HEK293 (cell line): ENCODE measurements at regions not wholly inside any gene's neighbourhood (a gene's known extent, or its start where the extent isn't known, plus 50 kb on each side); places are given as distances from the start of the nearest gene placed in this dataset.
A peak's percentile ranks its signal among the peaks of the same experiment; 100 is the strongest.

Source experiments
- CTCF ChIA-PET: fragments of 350-600 bp; formaldehyde crosslinking; extraction: SDS; loops from one replicate; lab custom pipeline; 2021; ENCODE audit warnings: antibody characterized with exemption; lab: Yijun Ruan, JAX
- POLR2A ChIA-PET: fragments of 300-600 bp; formaldehyde crosslinking; extraction: SDS; loops from one replicate; lab custom pipeline; 2020; ENCODE audit warnings: antibody characterized with exemption, inconsistent platforms; lab: Yijun Ruan, JAX
- H3K27ac ChIP-seq: fragments of 200-500 bp; sonication (Bioruptor generic); 2 replicates; pipeline ENCODE4 v1.5.1; 2014; ENCODE audit warnings: low read depth, low read length, control low read depth, inconsistent platforms; ENCODE audit errors: extremely low read depth
- H3K36me3 ChIP-seq, 2 experiments: fragments of 200-500 bp in 1 of 2; sonication (Bioruptor generic) in 1 of 2; 1 replicate in 1 of 2; 2 replicates in 1 of 2; pipeline ENCODE4 v1.5.1; 2014 to 2017; ENCODE audit warnings: inconsistent platforms in 2 of 2, low read length in 2 of 2; ENCODE audit not compliant: control insufficient read depth in 2 of 2, insufficient read depth in 1 of 2
- H3K4me1 ChIP-seq: fragments of 200-500 bp; sonication (Bioruptor generic); 2 replicates; pipeline ENCODE4 v1.5.1; 2014; ENCODE audit warnings: mild to moderate bottlenecking, low read length, inconsistent platforms; ENCODE audit not compliant: control insufficient read depth, insufficient read depth
- H3K4me3 ChIP-seq: 2 replicates; pipeline ENCODE4 v1.5.1; 2011; ENCODE audit warnings: low read depth, mild to moderate bottlenecking, control low read depth, low read length, moderate library complexity
- H3K9me3 ChIP-seq: fragments of 200-500 bp; sonication (Bioruptor generic); 2 replicates; pipeline ENCODE4 v1.5.1; 2014; ENCODE audit warnings: low read depth, low read length, inconsistent platforms; ENCODE audit not compliant: control insufficient read depth, insufficient read depth
- BCL11B ChIP-seq: fragments of 450-650 bp; formaldehyde crosslinking; IDR thresholded peaks from 2 replicates; pipeline ENCODE4 v1.5.1; 2016; ENCODE audit warnings: low read depth, missing biosample characterization, missing genetic modification characterization
- EGR2 ChIP-seq: fragments of 450-650 bp; formaldehyde crosslinking; IDR thresholded peaks from 2 replicates; pipeline ENCODE4 v1.5.1; 2016; ENCODE audit warnings: low read depth, missing biosample characterization, missing genetic modification characterization
- GLIS1 ChIP-seq: fragments of 450-650 bp; formaldehyde crosslinking; IDR thresholded peaks from 2 replicates; pipeline ENCODE4 v1.5.1; 2016; ENCODE audit warnings: missing biosample characterization, missing genetic modification characterization
- GLIS2 ChIP-seq: fragments of 450-650 bp; formaldehyde crosslinking; IDR thresholded peaks from 2 replicates; pipeline ENCODE4 v1.5.1; 2016; ENCODE audit warnings: missing biosample characterization, missing genetic modification characterization
- KLF1 ChIP-seq: fragments of 450-650 bp; formaldehyde crosslinking; IDR thresholded peaks from 2 replicates; pipeline ENCODE4 v1.5.1; 2016; ENCODE audit warnings: missing biosample characterization, missing genetic modification characterization
- KLF7 ChIP-seq: fragments of 450-650 bp; formaldehyde crosslinking; IDR thresholded peaks from 2 replicates; pipeline ENCODE4 v1.5.1; 2016; ENCODE audit warnings: missing biosample characterization, missing genetic modification characterization, borderline replicate concordance
- KLF9 ChIP-seq: fragments of 450-650 bp; formaldehyde crosslinking; IDR thresholded peaks from 2 replicates; pipeline ENCODE4 v1.5.1; 2016; ENCODE audit warnings: missing biosample characterization, missing genetic modification characterization, low read depth
- MYNN ChIP-seq: fragments of 450-650 bp; formaldehyde crosslinking; IDR thresholded peaks from 2 replicates; pipeline ENCODE4 v1.5.1; 2016; ENCODE audit warnings: missing biosample characterization, missing genetic modification characterization, borderline replicate concordance
- YY1 ChIP-seq: fragments of 450-650 bp; formaldehyde crosslinking; IDR thresholded peaks from 2 replicates; pipeline ENCODE4 v1.5.1; 2018; ENCODE audit warnings: missing biosample characterization, missing genetic modification characterization
- ZBTB1 ChIP-seq: fragments of 450-650 bp; formaldehyde crosslinking; IDR thresholded peaks from 2 replicates; pipeline ENCODE4 v1.5.1; 2016; ENCODE audit warnings: missing biosample characterization, missing genetic modification characterization
- ZBTB7A ChIP-seq: fragments of 450-650 bp; formaldehyde crosslinking; IDR thresholded peaks from 2 replicates; pipeline ENCODE4 v1.5.1; 2016; ENCODE audit warnings: low read depth, missing biosample characterization, missing genetic modification characterization
- ZFHX2 ChIP-seq: fragments of 450-650 bp; formaldehyde crosslinking; conservative IDR thresholded peaks from 2 replicates; pipeline ENCODE4 v1.5.1; 2016; ENCODE audit warnings: missing biosample characterization, missing genetic modification characterization
- ZIC2 ChIP-seq: fragments of 450-650 bp; formaldehyde crosslinking; IDR thresholded peaks from 2 replicates; pipeline ENCODE4 v1.5.1; 2016; ENCODE audit warnings: missing biosample characterization, missing genetic modification characterization
- ZNF132 ChIP-seq: fragments of 450-650 bp; formaldehyde crosslinking; IDR thresholded peaks from 2 replicates; pipeline ENCODE4 v1.5.1; 2017; ENCODE audit warnings: missing biosample characterization, missing genetic modification characterization, borderline replicate concordance
- ZNF175 ChIP-seq: fragments of 450-650 bp; formaldehyde crosslinking; IDR thresholded peaks from 2 replicates; pipeline ENCODE4 v1.5.1; 2016; ENCODE audit warnings: missing biosample characterization, missing genetic modification characterization
- ZNF19 ChIP-seq: fragments of 450-650 bp; formaldehyde crosslinking; IDR thresholded peaks from 2 replicates; pipeline ENCODE4; 2016; ENCODE audit warnings: missing biosample characterization, missing genetic modification characterization, low read depth
- ZNF23 ChIP-seq: fragments of 450-650 bp; formaldehyde crosslinking; IDR thresholded peaks from 2 replicates; pipeline ENCODE4 v1.5.1; 2016; ENCODE audit warnings: missing biosample characterization, missing genetic modification characterization, borderline replicate concordance
- ZNF239 ChIP-seq: fragments of 450-650 bp; formaldehyde crosslinking; IDR thresholded peaks from 2 replicates; pipeline ENCODE4 v1.5.1; 2016; ENCODE audit warnings: missing biosample characterization, missing genetic modification characterization
- ZNF366 ChIP-seq: fragments of 450-650 bp; formaldehyde crosslinking; conservative IDR thresholded peaks from 2 replicates; pipeline ENCODE4 v1.5.1; 2016; ENCODE audit warnings: missing biosample characterization, missing genetic modification characterization
- ZNF501 ChIP-seq: fragments of 450-650 bp; formaldehyde crosslinking; IDR thresholded peaks from 2 replicates; pipeline ENCODE4 v1.5.1; 2016; ENCODE audit warnings: missing biosample characterization, missing genetic modification characterization
- ZNF600 ChIP-seq: fragments of 450-650 bp; formaldehyde crosslinking; IDR thresholded peaks from 2 replicates; pipeline ENCODE4 v1.5.1; 2016; ENCODE audit warnings: missing biosample characterization, missing genetic modification characterization
- ZNF610 ChIP-seq: fragments of 450-650 bp; formaldehyde crosslinking; IDR thresholded peaks from 2 replicates; pipeline ENCODE4 v1.5.1; 2016; ENCODE audit warnings: missing biosample characterization, missing genetic modification characterization, borderline replicate concordance
- ZNF629 ChIP-seq: fragments of 450-650 bp; formaldehyde crosslinking; IDR thresholded peaks from 2 replicates; pipeline ENCODE4 v1.5.1; 2017; ENCODE audit warnings: missing biosample characterization, missing genetic modification characterization
- ZNF664 ChIP-seq: fragments of 450-650 bp; formaldehyde crosslinking; IDR thresholded peaks from 2 replicates; pipeline ENCODE4 v1.5.1; 2016; ENCODE audit warnings: missing biosample characterization, missing genetic modification characterization
- ZSCAN23 ChIP-seq: fragments of 450-650 bp; formaldehyde crosslinking; IDR thresholded peaks from 2 replicates; pipeline ENCODE4 v1.5.1; 2016; ENCODE audit warnings: missing biosample characterization, missing genetic modification characterization
- TF ChIP-seq, protein P1 (sequence below): fragments of 450-650 bp; formaldehyde crosslinking; IDR thresholded peaks from 2 replicates; pipeline ENCODE4 v1.5.1; 2016; ENCODE audit warnings: missing biosample characterization, missing genetic modification characterization
- TF ChIP-seq, protein P2 (sequence below): fragments of 450-650 bp; formaldehyde crosslinking; IDR thresholded peaks from 2 replicates; pipeline ENCODE4 v1.5.1; 2016; ENCODE audit warnings: missing biosample characterization, missing genetic modification characterization
- TF ChIP-seq, protein P3 (sequence below): fragments of 450-650 bp; formaldehyde crosslinking; IDR thresholded peaks from 2 replicates; pipeline ENCODE4 v1.5.1; 2016; ENCODE audit warnings: missing biosample characterization, missing genetic modification characterization

DNA sequence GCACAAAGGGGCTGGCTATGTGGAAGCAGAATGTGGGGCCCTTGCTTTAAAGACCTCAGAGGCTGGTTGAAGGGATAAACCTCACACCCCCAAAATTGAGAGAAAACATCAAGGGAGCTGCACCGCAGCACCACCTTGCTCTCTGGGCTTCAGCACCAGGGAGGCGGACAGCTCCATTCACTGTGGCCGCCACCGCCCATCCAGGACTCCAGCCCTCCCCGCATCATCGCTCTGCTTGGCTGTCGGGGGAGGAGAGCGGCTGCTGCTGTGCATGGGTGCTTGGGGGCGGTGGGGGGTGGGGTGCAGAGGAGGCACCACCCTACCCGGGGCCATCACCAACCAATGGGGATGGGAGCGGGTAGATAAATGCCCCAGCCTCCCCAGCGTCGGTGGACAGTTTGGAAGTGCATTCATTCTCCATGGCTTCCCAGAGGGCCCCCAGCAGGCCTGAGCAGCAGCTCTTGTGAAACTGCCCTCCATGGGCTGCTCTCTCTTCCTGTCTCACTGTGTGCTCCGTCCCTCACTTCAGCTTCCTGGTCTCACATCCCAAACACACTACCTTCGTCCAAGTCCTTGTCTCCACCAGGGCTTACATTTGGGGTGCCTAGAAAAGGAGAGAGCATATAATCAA, 75.7 kb upstream of the BHLHE23 start:
- H3K9me3 ChIP-seq: no peaks in the 10 kb centered on the region
- ChIA-PET POLR2A (interaction anchor here (0.6 kb wide), 1 partner anchor 558 kb away, joined by 3 read pairs; no protein-coding TSS in a partner anchor), CTCF (no interaction called here)
- no peaks in the 10 kb centered on the region for H3K4me1 ChIP-seq
- no peak overlapping the region for H3K4me3 ChIP-seq
- no peaks in the 10 kb centered on the region for H3K36me3 ChIP-seq
- no peak overlapping the region for H3K27ac ChIP-seq
- TF ChIP-seq ZSCAN23 (tag by site-specific recombination) (no peak), BCL11B (tag by site-specific recombination) (no peak), ZNF23 (tag by site-specific recombination) (no peak), ZNF19 (no peak), KLF7 (tag by site-specific recombination) (0 out of 2 replicates have a peak, but pooled peaks have one; percentile 22), ZNF501 (tag by site-specific recombination) (no peak), ZNF132 (tag by site-specific recombination) (no peak), KLF9 (0 out of 2 replicates have a peak, but pooled peaks have one; percentile 24), YY1 (tag by site-specific recombination) (no peak), GLIS2 (tag by site-specific recombination) (peak; percentile 43), EGR2 (tag by site-specific recombination) (peak; percentile 70), ZIC2 (0 out of 2 replicates have a peak, but pooled peaks have one; percentile 7), ZNF239 (tag by site-specific recombination) (no peak), ZNF175 (no peak), ZBTB1 (no peak), ZFHX2 (tag by site-specific recombination) (peak; percentile 73), ZNF629 (tag by site-specific recombination) (no peak), GLIS1 (tag by site-specific recombination) (0 out of 2 replicates have a peak, but pooled peaks have one; percentile 10), ZNF600 (tag by site-specific recombination) (no peak), MYNN (tag by site-specific recombination) (no peak), KLF1 (tag by site-specific recombination) (peak; percentile 68), ZNF610 (tag by site-specific recombination) (no peak), ZNF366 (tag by site-specific recombination) (no peak), ZNF664 (tag by site-specific recombination) (no peak), ZBTB7A (tag by site-specific recombination) (no peak)
- TF ChIP-seq, protein P1, sequence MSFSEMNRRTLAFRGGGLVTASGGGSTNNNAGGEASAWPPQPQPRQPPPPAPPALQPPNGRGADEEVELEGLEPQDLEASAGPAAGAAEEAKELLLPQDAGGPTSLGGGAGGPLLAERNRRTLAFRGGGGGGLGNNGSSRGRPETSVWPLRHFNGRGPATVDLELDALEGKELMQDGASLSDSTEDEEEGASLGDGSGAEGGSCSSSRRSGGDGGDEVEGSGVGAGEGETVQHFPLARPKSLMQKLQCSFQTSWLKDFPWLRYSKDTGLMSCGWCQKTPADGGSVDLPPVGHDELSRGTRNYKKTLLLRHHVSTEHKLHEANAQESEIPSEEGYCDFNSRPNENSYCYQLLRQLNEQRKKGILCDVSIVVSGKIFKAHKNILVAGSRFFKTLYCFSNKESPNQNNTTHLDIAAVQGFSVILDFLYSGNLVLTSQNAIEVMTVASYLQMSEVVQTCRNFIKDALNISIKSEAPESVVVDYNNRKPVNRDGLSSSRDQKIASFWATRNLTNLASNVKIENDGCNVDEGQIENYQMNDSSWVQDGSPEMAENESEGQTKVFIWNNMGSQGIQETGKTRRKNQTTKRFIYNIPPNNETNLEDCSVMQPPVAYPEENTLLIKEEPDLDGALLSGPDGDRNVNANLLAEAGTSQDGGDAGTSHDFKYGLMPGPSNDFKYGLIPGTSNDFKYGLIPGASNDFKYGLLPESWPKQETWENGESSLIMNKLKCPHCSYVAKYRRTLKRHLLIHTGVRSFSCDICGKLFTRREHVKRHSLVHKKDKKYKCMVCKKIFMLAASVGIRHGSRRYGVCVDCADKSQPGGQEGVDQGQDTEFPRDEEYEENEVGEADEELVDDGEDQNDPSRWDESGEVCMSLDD (tag by site-specific recombination): no peak
- TF ChIP-seq, protein P2, sequence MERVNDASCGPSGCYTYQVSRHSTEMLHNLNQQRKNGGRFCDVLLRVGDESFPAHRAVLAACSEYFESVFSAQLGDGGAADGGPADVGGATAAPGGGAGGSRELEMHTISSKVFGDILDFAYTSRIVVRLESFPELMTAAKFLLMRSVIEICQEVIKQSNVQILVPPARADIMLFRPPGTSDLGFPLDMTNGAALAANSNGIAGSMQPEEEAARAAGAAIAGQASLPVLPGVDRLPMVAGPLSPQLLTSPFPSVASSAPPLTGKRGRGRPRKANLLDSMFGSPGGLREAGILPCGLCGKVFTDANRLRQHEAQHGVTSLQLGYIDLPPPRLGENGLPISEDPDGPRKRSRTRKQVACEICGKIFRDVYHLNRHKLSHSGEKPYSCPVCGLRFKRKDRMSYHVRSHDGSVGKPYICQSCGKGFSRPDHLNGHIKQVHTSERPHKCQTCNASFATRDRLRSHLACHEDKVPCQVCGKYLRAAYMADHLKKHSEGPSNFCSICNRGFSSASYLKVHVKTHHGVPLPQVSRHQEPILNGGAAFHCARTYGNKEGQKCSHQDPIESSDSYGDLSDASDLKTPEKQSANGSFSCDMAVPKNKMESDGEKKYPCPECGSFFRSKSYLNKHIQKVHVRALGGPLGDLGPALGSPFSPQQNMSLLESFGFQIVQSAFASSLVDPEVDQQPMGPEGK: peak; percentile 12; the same call in 1 of the 2 replicates
- TF ChIP-seq, protein P3, sequence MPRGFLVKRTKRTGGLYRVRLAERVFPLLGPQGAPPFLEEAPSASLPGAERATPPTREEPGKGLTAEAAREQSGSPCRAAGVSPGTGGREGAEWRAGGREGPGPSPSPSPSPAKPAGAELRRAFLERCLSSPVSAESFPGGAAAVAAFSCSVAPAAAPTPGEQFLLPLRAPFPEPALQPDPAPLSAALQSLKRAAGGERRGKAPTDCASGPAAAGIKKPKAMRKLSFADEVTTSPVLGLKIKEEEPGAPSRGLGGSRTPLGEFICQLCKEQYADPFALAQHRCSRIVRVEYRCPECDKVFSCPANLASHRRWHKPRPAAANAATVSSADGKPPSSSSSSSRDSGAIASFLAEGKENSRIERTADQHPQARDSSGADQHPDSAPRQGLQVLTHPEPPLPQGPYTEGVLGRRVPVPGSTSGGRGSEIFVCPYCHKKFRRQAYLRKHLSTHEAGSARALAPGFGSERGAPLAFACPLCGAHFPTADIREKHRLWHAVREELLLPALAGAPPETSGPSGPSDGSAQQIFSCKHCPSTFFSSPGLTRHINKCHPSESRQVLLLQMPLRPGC: no peak
